ENCODE measurements at regions not wholly inside any gene's neighbourhood (a gene's known extent, or its start where the extent isn't known, plus 50 kb on each side); places are given as distances from the start of the nearest gene placed in this dataset.

DNA sequence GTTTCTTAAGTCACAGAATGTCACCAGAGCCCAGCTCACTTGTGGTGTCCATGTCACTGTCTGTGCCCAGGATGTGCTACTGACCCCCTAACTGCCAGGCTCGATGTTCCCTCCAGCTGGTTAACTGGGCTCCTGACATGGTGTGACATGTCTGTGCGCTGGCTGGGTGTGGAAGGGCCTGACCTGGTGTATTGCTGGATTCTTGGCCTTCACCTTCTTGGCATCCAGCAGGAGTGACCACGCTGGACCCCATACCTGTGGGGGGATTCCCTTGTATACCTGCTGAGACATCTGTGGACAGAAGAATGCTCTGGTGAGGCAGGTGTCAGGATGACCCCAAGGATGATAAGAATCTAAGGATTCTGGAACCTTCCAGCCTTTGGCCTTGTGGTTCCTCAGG lies 1690.1 kb downstream of the TP53TG3F start:
- TF ChIP-seq, protein P1, sequence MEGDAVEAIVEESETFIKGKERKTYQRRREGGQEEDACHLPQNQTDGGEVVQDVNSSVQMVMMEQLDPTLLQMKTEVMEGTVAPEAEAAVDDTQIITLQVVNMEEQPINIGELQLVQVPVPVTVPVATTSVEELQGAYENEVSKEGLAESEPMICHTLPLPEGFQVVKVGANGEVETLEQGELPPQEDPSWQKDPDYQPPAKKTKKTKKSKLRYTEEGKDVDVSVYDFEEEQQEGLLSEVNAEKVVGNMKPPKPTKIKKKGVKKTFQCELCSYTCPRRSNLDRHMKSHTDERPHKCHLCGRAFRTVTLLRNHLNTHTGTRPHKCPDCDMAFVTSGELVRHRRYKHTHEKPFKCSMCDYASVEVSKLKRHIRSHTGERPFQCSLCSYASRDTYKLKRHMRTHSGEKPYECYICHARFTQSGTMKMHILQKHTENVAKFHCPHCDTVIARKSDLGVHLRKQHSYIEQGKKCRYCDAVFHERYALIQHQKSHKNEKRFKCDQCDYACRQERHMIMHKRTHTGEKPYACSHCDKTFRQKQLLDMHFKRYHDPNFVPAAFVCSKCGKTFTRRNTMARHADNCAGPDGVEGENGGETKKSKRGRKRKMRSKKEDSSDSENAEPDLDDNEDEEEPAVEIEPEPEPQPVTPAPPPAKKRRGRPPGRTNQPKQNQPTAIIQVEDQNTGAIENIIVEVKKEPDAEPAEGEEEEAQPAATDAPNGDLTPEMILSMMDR (IDR thresholded peaks at IDR 0.05): no peak
- no peak for TF ChIP-seq POLR2AphosphoS5 (IDR thresholded peaks at IDR 0.05; ENCODE audit: low read depth, low read length)
- TF ChIP-seq, protein P2, sequence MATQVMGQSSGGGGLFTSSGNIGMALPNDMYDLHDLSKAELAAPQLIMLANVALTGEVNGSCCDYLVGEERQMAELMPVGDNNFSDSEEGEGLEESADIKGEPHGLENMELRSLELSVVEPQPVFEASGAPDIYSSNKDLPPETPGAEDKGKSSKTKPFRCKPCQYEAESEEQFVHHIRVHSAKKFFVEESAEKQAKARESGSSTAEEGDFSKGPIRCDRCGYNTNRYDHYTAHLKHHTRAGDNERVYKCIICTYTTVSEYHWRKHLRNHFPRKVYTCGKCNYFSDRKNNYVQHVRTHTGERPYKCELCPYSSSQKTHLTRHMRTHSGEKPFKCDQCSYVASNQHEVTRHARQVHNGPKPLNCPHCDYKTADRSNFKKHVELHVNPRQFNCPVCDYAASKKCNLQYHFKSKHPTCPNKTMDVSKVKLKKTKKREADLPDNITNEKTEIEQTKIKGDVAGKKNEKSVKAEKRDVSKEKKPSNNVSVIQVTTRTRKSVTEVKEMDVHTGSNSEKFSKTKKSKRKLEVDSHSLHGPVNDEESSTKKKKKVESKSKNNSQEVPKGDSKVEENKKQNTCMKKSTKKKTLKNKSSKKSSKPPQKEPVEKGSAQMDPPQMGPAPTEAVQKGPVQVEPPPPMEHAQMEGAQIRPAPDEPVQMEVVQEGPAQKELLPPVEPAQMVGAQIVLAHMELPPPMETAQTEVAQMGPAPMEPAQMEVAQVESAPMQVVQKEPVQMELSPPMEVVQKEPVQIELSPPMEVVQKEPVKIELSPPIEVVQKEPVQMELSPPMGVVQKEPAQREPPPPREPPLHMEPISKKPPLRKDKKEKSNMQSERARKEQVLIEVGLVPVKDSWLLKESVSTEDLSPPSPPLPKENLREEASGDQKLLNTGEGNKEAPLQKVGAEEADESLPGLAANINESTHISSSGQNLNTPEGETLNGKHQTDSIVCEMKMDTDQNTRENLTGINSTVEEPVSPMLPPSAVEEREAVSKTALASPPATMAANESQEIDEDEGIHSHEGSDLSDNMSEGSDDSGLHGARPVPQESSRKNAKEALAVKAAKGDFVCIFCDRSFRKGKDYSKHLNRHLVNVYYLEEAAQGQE (IDR thresholded peaks at IDR 0.05; ENCODE audit: insufficient read depth in 1 of 2, low read depth in 2 of 2, low read length in 1 of 2): no peak
- TF ChIP-seq TCF7L2 (IDR thresholded peaks at IDR 0.05; ENCODE audit: low read depth, low read length): no peak
- no peak for TF ChIP-seq SIN3A (IDR thresholded peaks at IDR 0.05; ENCODE audit: borderline replicate concordance, insufficient read depth, low read depth, low read length)

Data from Panc1 (cell line).